ENCODE measurements at regions not wholly inside any gene's neighbourhood (a gene's known extent, or its start where the extent isn't known, plus 50 kb on each side); places are given as distances from the start of the nearest gene placed in this dataset.
"Not testable (repeated sequence)": the region's sequence is repeated elsewhere in the genome, so short reads cannot be mapped to it uniquely, and the experiment has no call there.

DNA sequence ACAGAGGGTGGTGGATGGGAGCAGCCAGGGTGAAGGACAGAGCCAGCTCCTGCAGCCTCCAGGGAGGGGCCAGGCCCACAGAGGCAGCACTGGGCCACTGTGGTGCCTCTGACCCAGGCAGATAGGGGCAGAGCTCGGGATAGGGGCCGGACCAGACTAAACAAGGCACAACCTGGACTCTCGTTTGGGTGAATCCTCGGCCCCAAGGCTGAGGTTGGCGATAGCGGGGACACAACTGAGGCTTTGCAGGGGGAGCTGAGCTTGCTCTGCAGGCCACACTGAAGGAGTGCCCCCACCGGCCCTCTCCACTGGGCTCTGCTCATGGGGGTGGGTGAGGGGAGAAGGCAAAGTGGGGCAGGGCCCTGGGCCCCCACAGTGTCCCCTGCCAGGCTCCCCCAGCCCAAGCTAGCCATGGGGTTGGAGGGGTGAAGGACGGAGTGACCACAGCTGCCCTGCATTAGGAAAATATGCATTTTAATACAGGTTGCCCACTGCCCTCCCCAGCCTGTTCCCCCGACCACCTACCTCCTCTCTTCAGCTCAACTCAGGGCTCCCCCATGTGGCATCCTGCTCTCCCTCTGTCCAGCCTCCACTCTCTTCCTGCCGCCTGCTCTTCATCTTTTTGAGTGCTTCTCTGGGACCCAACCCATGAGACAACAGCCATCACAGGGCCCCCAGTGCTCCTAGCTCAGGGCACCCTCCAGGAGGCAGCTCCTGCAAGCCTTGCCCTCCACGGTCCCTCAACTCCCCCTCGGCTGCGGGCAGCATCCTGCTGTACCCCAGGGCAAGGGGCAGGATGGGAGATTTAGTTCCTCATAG, 152.8 kb downstream of the INHBB start:
- DNase-seq (ENCODE audit: low read depth in 2 of 2), result no peak

DNA sequence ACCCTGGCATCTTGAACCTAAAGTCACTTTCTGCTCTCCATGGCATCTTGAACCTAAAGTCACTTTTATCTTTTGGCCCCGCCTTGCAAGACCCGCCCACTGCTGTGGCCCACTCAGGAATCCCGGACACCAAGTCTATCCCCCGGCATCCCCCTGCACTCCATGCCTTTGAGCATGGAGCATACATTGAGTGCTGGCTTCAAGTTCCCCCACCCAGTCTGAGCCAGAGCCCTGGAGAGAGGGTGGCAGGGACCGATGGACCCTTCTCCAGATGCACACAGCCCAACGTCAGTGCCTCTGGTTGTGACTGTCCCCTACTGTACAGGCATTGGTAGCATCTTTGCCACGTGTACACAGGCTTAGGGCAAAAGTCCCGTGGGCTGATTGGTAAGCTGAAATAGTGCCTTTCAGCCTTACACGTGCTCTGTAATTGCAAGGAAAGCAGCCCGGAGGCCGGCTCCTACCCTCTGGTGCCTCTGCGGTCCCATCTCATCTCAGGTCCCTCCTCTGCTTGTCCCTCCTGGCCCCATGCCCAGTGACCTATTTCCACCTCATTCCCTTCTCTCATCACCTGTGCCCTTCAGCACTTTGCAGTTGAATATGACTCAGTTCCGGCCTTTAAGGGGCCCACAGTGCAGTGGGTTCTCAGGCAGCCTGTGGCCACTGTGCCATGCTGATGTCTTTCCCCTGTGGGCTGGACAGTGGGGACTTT, 154.0 kb downstream of the INHBB start:
- no peak for DNase-seq (ENCODE audit: low read depth in 2 of 2)

DNA sequence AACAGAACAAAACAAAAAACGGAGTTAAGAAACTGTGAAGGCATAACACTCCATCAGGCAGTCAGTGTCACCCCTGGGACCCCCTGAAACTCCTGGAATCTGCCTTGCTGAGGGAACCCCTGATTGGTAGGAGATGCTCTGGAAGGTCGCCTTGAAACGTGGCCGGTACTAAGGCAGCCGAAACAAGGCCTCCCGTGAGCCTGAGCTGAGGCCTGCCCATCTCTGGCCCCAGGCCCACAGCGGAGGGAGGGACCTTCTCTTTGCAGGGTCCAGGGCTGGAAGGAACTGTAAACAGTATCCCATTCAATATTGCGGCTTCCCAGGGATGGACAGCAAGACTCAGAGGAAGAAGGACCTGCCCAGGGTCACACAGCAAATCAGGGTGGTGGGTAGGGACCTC, 155.7 kb downstream of the INHBB start:
- DNase-seq (ENCODE audit: low read depth in 2 of 2), result no peak

GRCh38 chr2:120502357-120502756, 156.4 kb downstream of the INHBB start:
- no peak for DNase-seq (ENCODE audit: low read depth in 2 of 2)

GRCh38 chr2:120502761-120503160, 156.8 kb downstream of the INHBB start:
- no peak for DNase-seq (ENCODE audit: low read depth in 2 of 2)

- no peak for DNase-seq (ENCODE audit: low read depth in 2 of 2)
Observed at GRCh38 chr2:120503206-120503792, 157.4 kb downstream of the INHBB start.

GRCh38 chr2:120503793-120504571, 158.0 kb downstream of the INHBB start:
- DNase-seq (ENCODE audit: low read depth in 2 of 2), result no peak

DNA sequence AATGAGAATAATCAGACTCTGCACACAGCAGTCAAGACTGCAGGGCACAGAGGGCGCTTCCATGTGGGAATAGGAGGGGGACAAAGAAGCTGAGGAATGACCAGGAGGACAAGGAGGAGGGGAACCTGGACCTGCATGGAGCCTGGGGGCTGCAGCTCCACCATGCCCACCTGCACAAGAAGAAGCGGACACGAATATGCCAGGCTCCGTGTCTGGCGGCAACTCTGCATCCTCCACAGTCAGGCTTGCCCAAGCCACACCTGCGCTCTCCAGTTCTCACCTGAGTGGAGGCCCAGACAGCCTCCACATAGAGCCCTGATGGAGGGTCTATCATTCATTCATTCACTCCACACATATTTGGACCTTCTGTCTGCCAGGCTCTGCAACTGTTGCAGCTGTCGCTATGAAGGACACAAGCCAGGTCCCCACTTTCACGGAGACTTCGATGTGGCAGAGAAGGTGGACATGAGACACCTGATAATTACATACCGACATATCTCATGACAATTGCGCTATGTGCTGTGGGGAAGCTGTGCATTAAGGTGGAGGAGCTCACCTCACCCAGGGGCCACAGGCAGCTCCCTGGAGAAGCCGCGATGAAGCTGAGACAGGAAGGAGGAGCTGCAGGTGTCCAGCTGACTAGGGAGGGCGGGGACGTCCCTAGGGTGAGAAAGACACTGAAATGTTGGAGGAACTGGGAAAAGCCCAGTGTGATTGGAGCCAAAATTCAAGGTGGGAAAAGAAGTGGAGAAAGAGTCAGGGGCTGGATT, 159.2 kb downstream of the INHBB start:
- no peak for DNase-seq (ENCODE audit: low read depth in 2 of 2)

DNA sequence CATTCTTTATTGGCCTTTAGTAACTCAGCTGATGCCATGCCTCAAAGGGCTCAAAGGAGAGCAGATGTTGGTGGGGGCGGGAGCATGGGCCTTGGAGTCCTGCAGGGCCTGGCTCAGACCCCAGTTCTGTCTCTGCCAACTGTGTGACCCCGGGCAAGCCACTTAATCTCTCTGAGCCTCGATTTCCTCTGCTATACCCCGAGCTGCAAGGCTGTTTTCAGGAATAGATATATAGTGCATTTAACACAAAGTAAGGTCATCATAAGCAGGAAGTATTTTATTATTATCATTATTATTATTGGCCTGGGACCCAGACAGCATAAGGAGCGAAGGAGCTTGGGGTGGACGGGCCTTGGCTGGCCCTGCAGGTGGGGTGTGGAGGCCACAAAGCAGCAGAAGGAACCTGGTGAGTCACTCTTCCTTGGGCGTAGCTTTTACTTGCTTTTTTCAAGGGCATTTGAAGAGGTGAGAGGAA, 162.7 kb downstream of the INHBB start:
- DNase-seq (ENCODE audit: low read depth in 2 of 2), result no peak

- no peak for DNase-seq (ENCODE audit: low read depth in 2 of 2)
Observed at GRCh38 chr2:120509213-120509815, 163.4 kb downstream of the INHBB start.

DNA sequence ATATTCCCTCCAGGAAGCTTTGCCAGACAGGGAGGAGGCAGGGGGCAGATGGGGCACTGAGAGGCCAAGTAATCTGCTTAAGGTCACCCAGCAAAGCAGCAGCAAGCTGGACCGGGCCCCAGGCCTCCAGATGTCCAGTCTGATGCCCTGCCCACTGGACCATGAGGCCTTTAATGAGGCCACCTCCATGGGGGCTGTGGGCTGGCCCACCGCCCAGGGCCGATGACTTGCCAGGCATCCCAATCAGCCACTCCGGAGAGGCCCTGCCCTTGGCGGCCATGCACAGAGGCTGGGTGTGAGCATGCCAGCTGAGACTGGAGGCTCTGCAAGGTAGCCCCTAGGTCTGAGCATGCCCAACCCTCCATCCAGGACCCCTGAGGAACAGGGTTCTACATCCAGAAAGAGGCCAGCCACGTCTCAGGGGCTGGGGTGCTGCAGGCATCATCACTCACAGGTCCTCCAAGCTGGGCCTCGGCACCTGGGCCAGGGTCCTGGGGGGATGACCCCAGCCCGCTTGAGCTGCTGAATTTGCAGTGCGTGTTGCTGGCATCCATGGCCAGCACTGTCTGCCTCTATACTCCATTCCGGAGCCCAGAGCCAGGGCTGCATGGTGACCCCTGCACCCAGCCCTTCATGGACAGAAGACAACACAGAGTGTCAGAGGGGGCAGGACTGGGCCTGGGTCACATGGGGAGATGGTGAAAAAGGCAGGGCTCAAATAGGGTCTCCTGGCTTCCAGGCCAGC, 164.2 kb downstream of the INHBB start:
- no peak for DNase-seq (ENCODE audit: low read depth in 2 of 2)

DNA sequence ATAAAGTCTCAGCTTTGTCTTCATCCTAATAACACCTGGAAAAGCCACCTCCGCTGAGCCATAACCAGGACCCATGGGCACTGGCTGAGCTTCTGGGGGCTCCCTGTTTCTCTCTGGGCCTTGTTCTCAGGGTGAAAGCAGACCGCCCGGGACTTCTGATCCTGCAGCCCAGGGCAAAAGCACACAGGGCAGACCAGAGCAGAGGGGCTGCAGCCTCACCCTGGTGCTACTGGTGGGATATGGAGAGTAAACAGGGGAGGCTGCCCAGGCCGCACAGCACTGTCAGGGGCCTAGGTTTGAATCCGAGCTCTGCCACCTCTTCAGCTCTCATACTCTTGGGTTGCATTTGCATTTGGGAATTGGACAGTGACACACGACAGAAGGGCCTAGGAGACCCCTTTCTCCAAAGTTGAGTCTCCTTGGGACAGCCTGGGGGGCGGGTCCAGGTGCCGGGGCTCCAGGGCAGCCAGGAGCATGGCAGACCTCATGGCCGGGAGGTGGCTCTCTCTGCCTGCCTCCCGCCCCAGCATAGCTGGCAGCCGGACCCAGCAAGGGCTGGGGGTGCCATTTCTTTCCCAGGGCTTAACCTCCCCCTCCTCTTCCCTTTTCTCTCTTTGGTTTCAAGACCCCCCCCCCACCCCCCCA, 164.9 kb downstream of the INHBB start:
- no peak for DNase-seq (ENCODE audit: low read depth in 2 of 2)

- DNase-seq (ENCODE audit: low read depth in 2 of 2), result no peak
Observed at GRCh38 chr2:120511536-120511935, 165.6 kb downstream of the INHBB start.

GRCh38 chr2:120511947-120512710, 166.2 kb downstream of the INHBB start:
- no peak for DNase-seq (ENCODE audit: low read depth in 2 of 2)

- no peak for DNase-seq (ENCODE audit: low read depth in 2 of 2)
Observed at GRCh38 chr2:120513776-120514357, 167.9 kb downstream of the INHBB start.

DNA sequence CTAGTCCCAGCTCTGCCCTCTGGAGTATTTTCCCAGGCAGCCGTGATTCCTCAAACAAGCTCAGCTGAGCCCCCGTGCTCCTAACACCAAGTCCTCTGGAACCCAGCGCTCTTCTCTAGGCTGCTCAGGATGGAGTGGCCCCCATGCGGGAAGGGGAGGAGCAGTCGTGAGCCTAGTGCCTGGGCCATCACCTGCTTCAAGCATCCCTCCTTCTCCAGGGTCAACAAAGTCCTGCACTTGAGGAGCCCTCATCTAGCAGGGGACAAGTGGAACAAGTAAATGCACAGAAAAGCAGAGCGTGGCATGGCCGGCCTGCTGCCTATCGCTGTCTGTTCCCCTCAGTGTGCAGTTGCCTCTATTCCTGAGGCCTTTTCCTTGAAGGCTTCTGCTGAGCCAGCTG, 168.6 kb downstream of the INHBB start:
- no peak for DNase-seq (ENCODE audit: low read depth in 2 of 2)

DNA sequence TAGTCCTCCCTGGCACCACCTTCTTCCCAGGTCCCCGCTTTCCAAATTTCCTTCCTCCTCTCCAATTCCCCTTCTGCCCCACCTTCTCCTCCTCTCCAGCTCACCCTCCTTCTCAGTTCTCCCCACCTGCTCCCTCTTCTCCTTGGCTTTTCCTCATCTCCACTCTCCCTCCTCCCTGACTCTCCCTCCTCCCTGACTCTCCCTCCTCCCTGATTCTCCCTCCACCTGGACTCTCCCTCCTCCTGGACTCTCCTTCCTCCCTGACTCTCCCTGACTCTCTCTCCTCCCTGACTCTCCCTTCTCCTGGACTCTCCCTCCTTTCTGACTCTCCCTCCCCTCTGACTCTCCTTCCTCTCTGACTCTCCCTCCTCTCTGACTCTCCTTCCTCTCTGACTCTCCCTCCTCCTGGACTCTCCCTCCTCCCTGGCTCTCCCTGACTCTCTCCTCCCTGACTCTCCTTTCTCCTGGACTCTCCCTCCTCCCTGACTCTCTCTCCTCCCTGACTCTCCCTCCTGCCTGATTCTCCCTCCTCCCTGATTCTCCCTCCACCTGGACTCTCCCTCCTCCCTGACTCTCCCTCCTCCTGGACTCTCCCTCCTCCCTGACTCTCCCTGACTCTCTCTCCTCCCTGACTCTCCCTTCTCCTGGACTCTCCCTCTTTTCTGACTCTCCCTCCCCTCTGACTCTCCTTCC, 169.3 kb downstream of the INHBB start:
- DNase-seq (ENCODE audit: low read depth in 2 of 2), result not testable (repeated sequence)

Data from stimulated activated CD8-positive, alpha-beta memory T cell treated with anti-CD3 and anti-CD28 coated beads, Interleukin-2, amount 100 ng/mL, for 48 hours (primary cell).